H9 (cell line): ENCODE measurements at regions not wholly inside any gene's neighbourhood (a gene's known extent, or its start where the extent isn't known, plus 50 kb on each side); places are given as distances from the start of the nearest gene placed in this dataset.

Source experiments
- DNase-seq: peaks from one replicate; pipeline ENCODE4 v3.0.0-alpha.2; 2017
- H2AFZ ChIP-seq: one replicate; pipeline ENCODE4 v1.6.1; 2013; ENCODE audit warnings: mild to moderate bottlenecking, low read length, control low read depth, moderate library complexity
- H2AK5ac ChIP-seq: 2 replicates; pipeline ENCODE4 v1.6.1; 2013; ENCODE audit warnings: low read length, control low read depth, mixed read lengths; ENCODE audit not compliant: insufficient read length
- H2BK120ac ChIP-seq: one replicate; pipeline ENCODE4 v1.6.1; 2013; ENCODE audit warnings: low read depth, mild to moderate bottlenecking, low read length, control low read depth, inconsistent platforms; ENCODE audit not compliant: poor library complexity, severe bottlenecking
- H2BK12ac ChIP-seq: 2 replicates; pipeline ENCODE4 v1.6.1; 2013; ENCODE audit warnings: low read length, control low read depth, mixed read lengths, low read depth; ENCODE audit not compliant: insufficient read length
- H2BK15ac ChIP-seq: 2 replicates; pipeline ENCODE4 v1.6.1; 2013; ENCODE audit warnings: low read depth, low read length, control low read depth
- H2BK20ac ChIP-seq: one replicate; pipeline ENCODE4 v1.6.1; 2013; ENCODE audit warnings: low read depth, mild to moderate bottlenecking, low read length, control low read depth, inconsistent platforms; ENCODE audit not compliant: poor library complexity, severe bottlenecking
- H2BK5ac ChIP-seq: 2 replicates; pipeline ENCODE4 v1.6.1; 2013; ENCODE audit warnings: low read length, control low read depth, mixed read lengths; ENCODE audit not compliant: insufficient read length
- H3K14ac ChIP-seq: 2 replicates; pipeline ENCODE4 v1.6.1; 2013; ENCODE audit warnings: low read length, control low read depth; ENCODE audit not compliant: insufficient read depth
- H3K18ac ChIP-seq: 2 replicates; pipeline ENCODE4 v1.6.1; 2013; ENCODE audit warnings: low read depth, mild to moderate bottlenecking, mixed read lengths, low read length, control low read depth; ENCODE audit not compliant: insufficient read length
- H3K23ac ChIP-seq: 2 replicates; pipeline ENCODE4 v1.6.1; 2013; ENCODE audit warnings: low read length, control low read depth, mixed read lengths, low read depth; ENCODE audit not compliant: insufficient read length
- H3K23me2 ChIP-seq: 2 replicates; pipeline ENCODE4 v1.6.1; 2013; ENCODE audit warnings: low read depth, mild to moderate bottlenecking, mixed read lengths, low read length, control low read depth; ENCODE audit not compliant: insufficient read length, poor library complexity, severe bottlenecking
- H3K27ac ChIP-seq: 2 replicates; pipeline ENCODE4 v1.5.1; 2013; ENCODE audit warnings: low read length, control low read depth, mixed read lengths, low read depth; ENCODE audit not compliant: insufficient read length
- H3K27me3 ChIP-seq: 2 replicates; pipeline ENCODE4 v1.6.1; 2013; ENCODE audit warnings: low read length, control low read depth, inconsistent platforms; ENCODE audit not compliant: insufficient read depth
- H3K4ac ChIP-seq: 2 replicates; pipeline ENCODE4 v1.6.1; 2013; ENCODE audit warnings: low read depth, mild to moderate bottlenecking, control low read depth, inconsistent platforms, low read length, moderate library complexity
- H3K4me1 ChIP-seq: 2 replicates; pipeline ENCODE4 v1.6.1; 2013; ENCODE audit warnings: low read length, control low read depth, inconsistent platforms; ENCODE audit not compliant: insufficient read depth
- H3K4me2 ChIP-seq: 2 replicates; pipeline ENCODE4 v1.6.1; 2013; ENCODE audit warnings: low read length, control low read depth, mixed read lengths; ENCODE audit not compliant: insufficient read length, insufficient read depth
- H3K56ac ChIP-seq: 2 replicates; pipeline ENCODE4 v1.6.1; 2013; ENCODE audit warnings: low read depth, mild to moderate bottlenecking, mixed read lengths, low read length, control low read depth; ENCODE audit not compliant: insufficient read length
- H3K79me1 ChIP-seq: 2 replicates; pipeline ENCODE4 v1.6.1; 2013; ENCODE audit warnings: low read depth, mild to moderate bottlenecking, moderate library complexity, low read length, control low read depth, inconsistent platforms; ENCODE audit not compliant: insufficient read depth, poor library complexity, severe bottlenecking
- H3K79me2 ChIP-seq: 2 replicates; pipeline ENCODE4 v1.6.1; 2013; ENCODE audit warnings: low read length, control low read depth, inconsistent platforms; ENCODE audit not compliant: insufficient read depth
- H3K9ac ChIP-seq: 2 replicates; pipeline ENCODE4 v1.6.1; 2013; ENCODE audit warnings: low read length, control low read depth, mixed read lengths; ENCODE audit not compliant: insufficient read length; ENCODE audit errors: extremely low read depth
- H3K9me3 ChIP-seq: one replicate; pipeline ENCODE4 v1.6.1; 2013; ENCODE audit warnings: low read depth, low read length, inconsistent platforms; ENCODE audit not compliant: control insufficient read depth
- H3T11ph ChIP-seq: one replicate; pipeline ENCODE4 v1.6.1; 2013; ENCODE audit warnings: mild to moderate bottlenecking, low read length, control low read depth, inconsistent platforms
- H4K20me1 ChIP-seq: one replicate; pipeline ENCODE4 v1.6.1; 2013; ENCODE audit not compliant: control insufficient read depth, insufficient read length, insufficient read depth
- H4K5ac ChIP-seq: 2 replicates; pipeline ENCODE4 v1.6.1; 2013; ENCODE audit warnings: low read depth, mild to moderate bottlenecking, mixed read lengths, low read length, control low read depth; ENCODE audit not compliant: insufficient read length
- H4K8ac ChIP-seq: replicated peaks from 2 replicates; pipeline ENCODE4 v1.6.1; 2013; ENCODE audit warnings: low read length, control low read depth, mixed read lengths, low read depth; ENCODE audit not compliant: insufficient read length
- H4K91ac ChIP-seq: 2 replicates; pipeline ENCODE4 v1.6.1; 2013; ENCODE audit warnings: low read depth, mild to moderate bottlenecking, moderate library complexity, mixed read lengths, low read length, control low read depth; ENCODE audit not compliant: insufficient read length
- H3K27ac Mint-ChIP-seq, 3 experiments: 2 replicates in 2 of 3; 3 replicates in 1 of 3; pipeline ENCODE4 v1.8.0; 2020 to 2021; ENCODE audit warnings: mixed read lengths in 3 of 3, mild to moderate bottlenecking in 1 of 3, moderate library complexity in 1 of 3
- H3K27me3 Mint-ChIP-seq: 2 replicates; pipeline ENCODE4 v1.8.0; 2021; ENCODE audit warnings: low read depth, mild to moderate bottlenecking, moderate library complexity, mixed read lengths
- H3K36me3 Mint-ChIP-seq, 3 experiments: 2 replicates in 2 of 3; 3 replicates in 1 of 3; pipeline ENCODE4 v1.8.0; 2020 to 2021; ENCODE audit warnings: low read depth in 3 of 3, mixed read lengths in 3 of 3; ENCODE audit not compliant: insufficient read depth in 1 of 3
- H3K4me1 Mint-ChIP-seq, 2 experiments: 2 replicates each; pipeline ENCODE4 v1.8.0; 2020; ENCODE audit warnings: mixed read lengths in 2 of 2
- H3K4me3 Mint-ChIP-seq, 2 experiments: 2 replicates in 1 of 2; 3 replicates in 1 of 2; pipeline ENCODE4 v1.8.0; 2020 to 2021; ENCODE audit warnings: mild to moderate bottlenecking in 2 of 2, mixed read lengths in 2 of 2, moderate library complexity in 1 of 2
- H3K9me3 Mint-ChIP-seq, 2 experiments: 2 replicates in 1 of 2; 3 replicates in 1 of 2; pipeline ENCODE4 v1.8.0; 2020; ENCODE audit warnings: mild to moderate bottlenecking in 2 of 2, mixed read lengths in 2 of 2, moderate library complexity in 1 of 2
- WGBS: extraction: QIAGEN DNeasy Blood & Tissue Kit; methylation state at CpG from one replicate; pipeline ENCODE4 v1.1.7; 2013; ENCODE audit warnings: missing lambda C conversion rate, low lambda C conversion rate, mixed read lengths; ENCODE audit not compliant: insufficient read length; ENCODE audit errors: extremely low coverage; 5-methylcytosine and 5-hydroxymethylcytosine counted together
- TF ChIP-seq, protein P1 (sequence below): fragments of 200-600 bp; sonication (generic); conservative IDR thresholded peaks from 3 replicates; pipeline ENCODE4 v1.8.0; 2021; ENCODE audit warnings: antibody characterized with exemption, mild to moderate bottlenecking

DNA sequence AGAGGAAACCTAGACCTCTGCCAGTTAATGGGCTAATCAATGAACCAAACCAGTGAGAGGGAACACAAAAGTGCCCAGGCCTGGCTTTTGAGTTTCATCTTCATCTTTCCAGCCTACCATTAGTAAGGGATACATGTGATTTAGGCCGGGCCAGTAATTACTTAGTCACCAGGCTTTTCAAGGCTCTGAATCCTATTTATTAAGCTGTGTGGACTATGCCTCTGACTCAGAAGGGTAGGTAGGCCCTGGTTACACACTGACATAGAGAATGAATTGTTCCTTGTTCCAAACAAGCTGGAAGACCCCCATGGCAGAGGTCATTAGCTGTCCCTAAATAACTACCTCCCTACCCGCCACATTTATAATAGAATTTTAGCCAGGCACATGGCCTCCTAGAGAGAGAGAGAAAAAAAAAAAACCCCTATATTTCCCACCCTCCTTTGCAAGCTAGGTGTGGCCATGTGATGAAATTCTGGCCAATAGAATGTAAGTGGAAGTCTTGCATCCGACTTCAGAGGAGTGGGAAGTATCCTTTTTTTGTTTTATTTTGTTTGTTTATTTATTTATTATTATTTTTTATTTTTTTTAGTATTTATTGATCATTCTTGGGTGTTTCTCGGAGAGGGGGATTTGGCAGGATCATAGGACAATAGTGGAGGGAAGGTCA lies 112.3 kb upstream of the BCOR start:
- Histone ChIP-seq H3K27me3 (no peaks in the 10 kb centered on the region; the same call in 1 of the 2 replicates), H4K91ac (no peak overlapping the region), H3K56ac (no peak overlapping the region), H2BK12ac (no peak overlapping the region), H3K4me1 (no peaks in the 10 kb centered on the region), H2BK20ac (no peak overlapping the region), H3K79me2 (no peaks in the 10 kb centered on the region), H3K9ac (no peak overlapping the region), H2BK5ac (no peak overlapping the region), H3K18ac (no peak overlapping the region), H3K23ac (no peak overlapping the region), H3T11ph (no peak overlapping the region), H3K14ac (no peak overlapping the region), H2AK5ac (no peak overlapping the region), H3K79me1 (no peaks in the 10 kb centered on the region), H4K8ac (no peak overlapping the region), H4K20me1 (no peaks in the 10 kb centered on the region), H3K4ac (no peak overlapping the region), H4K5ac (no peak overlapping the region), H3K9me3 (no peaks in the 10 kb centered on the region), H2BK120ac (no peak overlapping the region), H3K27ac (no peak overlapping the region), H3K4me2 (no peak overlapping the region), H2BK15ac (no peak overlapping the region), H2AFZ (no peak overlapping the region), H3K23me2 (no peaks in the 10 kb centered on the region)
- H3K27ac Mint-ChIP-seq, result no peak overlapping the region; a peak in 1 of 7 replicates
- peaks cover 8 to 12% (median 9%) of the 10 kb centered on the region in 3 experiments for H3K36me3 Mint-ChIP-seq
- peaks cover 64 to 68% of the 10 kb centered on the region in 2 experiments for H3K9me3 Mint-ChIP-seq
- H3K4me1 Mint-ChIP-seq, result peaks cover 0 to 8% of the 10 kb centered on the region in 2 experiments; a peak in 3 of 4 replicates
- TF ChIP-seq, protein P1, sequence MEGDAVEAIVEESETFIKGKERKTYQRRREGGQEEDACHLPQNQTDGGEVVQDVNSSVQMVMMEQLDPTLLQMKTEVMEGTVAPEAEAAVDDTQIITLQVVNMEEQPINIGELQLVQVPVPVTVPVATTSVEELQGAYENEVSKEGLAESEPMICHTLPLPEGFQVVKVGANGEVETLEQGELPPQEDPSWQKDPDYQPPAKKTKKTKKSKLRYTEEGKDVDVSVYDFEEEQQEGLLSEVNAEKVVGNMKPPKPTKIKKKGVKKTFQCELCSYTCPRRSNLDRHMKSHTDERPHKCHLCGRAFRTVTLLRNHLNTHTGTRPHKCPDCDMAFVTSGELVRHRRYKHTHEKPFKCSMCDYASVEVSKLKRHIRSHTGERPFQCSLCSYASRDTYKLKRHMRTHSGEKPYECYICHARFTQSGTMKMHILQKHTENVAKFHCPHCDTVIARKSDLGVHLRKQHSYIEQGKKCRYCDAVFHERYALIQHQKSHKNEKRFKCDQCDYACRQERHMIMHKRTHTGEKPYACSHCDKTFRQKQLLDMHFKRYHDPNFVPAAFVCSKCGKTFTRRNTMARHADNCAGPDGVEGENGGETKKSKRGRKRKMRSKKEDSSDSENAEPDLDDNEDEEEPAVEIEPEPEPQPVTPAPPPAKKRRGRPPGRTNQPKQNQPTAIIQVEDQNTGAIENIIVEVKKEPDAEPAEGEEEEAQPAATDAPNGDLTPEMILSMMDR, result no peak
- no CpG with 5 or more reads among the region's 4 CpGs for WGBS
- no peak overlapping the region for H3K4me3 Mint-ChIP-seq
- no peak for DNase-seq
- peaks cover 10% of the 10 kb centered on the region; the same call in 1 of the 2 replicates for H3K27me3 Mint-ChIP-seq
